ENCODE measurements at regions not wholly inside any gene's neighbourhood (a gene's known extent, or its start where the extent isn't known, plus 50 kb on each side); places are given as distances from the start of the nearest gene placed in this dataset.
"Not testable (repeated sequence)": the region's sequence is repeated elsewhere in the genome, so short reads cannot be mapped to it uniquely, and the experiment has no call there.

DNA sequence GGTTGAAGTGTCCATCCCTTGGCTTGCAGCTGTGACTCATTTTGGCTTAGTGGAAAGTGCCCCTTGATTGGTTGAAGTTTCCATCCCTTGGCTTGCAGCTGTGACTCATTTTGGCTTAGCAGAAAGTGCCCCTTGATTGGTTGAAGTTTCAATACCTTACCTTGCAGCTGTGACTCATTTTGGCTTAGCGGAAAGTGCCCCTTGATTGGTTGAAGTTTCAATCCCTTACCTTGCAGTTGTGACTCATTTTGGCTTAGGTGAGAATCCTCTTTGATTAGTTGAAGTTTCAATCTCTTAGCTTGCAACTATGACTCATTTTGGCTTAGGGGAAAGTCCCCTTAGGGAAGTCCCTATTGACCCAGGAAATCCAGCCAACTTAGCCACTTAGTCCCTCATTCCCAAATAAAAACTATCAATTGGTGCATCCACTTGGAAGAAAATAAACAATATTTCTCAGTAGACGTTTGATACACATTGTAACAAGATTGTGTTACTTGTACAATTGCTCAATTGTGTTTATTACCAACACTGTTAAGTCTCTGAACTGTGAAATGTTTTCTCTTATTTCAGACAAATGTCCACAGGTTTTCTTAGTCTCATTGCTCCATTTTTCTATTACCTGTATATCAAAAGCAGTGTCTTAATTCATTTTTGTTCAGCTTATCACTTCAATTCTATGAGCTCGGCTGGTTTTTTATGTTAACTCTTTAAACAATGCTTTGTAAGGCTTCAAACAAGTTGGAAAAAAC is 2308.8 kb upstream of the ACO1 start:
- DNase-seq: peak; percentile 18 to 40 (median 19)

DNA sequence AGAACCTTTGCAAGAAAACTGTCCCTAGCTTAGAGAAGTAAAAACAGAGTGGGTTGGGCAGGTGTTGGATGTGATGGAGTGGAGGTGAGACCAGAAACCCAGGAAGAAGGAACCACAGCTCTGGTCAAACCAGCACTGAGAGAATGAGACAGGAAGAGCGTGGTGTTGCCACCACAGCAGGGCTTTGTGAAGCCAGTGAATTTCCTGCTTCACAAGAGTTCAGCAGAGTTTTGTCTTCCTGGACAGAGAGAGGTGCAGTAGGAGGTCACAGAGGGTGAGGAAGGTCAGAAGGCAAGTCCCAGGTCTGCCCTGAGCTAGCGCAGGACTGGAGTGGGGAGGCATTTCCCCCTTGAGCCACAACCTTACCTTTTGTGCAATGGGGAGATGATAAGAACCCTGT is 2306.2 kb upstream of the ACO1 start:
- DNase-seq: no peak

DNA sequence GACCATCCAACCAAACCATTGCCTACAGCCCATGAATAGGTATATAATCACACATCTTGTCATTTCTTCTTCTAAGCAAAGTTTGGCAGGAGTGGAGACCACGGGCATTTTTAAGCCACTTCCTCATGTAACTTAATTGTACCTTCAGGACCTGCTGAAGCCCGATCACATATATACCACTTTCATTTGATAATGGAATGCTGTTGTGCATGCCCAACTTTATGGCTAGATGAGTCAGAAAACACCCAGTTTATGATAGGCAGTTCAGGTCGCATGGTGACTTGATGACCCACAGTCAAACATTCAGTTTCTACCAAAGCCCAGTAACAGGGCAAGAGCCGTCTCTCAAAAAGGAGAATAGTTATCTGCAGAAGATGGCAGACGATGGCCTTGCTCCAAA is 2295.0 kb upstream of the ACO1 start:
- no peak for DNase-seq

DNA sequence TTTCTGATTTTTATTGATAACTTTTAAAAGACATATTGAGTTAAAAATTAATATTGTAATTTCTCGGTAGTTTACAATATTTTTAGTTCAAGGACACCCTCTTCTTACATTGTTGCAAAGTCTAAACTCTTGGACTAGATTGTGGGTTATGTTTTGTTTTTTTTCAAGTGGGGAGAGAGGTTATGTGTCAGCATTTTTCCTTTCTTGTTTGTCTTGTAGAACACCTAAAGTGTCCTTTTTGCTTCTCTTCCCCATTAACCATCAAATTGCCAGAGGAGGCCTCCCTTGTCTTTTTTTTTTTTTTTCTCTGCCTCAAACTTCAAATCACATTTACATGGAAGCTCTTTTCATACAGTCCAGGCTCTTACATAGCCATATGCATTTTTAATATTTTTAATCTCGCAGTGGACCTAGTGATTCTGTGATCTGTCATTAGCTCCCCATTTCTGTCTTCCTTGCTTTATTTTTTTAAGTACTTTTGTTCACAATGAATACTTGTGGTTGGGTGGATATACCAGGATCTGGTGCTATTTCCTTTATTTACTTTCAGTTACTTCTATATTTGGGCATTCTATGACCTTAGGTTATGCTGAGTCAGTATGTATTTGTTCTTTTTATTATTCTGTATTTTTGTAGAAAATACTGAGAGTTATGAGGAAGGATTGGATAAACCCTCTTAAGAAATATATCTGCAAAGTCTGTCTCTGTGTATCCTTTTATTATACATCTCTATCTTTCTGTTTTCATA is 2280.6 kb upstream of the ACO1 start:
- no peak for DNase-seq

DNA sequence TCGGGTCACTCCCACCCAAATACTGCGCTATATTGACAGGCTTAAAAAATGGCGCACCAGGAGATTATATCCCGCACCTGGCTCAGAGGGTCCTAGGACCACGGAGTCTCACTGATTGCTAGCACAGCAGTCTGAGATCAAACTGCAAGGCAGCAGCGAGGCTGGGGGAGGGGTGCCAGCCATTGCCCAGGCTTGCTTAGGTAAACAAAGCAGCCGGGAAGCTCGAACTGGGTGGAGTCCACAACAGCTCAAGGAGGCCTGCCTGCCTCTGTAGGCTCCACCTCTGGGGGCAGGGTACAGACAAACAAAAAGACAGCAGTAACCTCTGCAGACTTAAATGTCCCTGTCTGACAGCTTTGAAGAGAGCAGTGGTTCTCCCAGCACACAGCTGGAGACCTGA is 2277.3 kb upstream of the ACO1 start:
- DNase-seq: not testable (repeated sequence)

DNA sequence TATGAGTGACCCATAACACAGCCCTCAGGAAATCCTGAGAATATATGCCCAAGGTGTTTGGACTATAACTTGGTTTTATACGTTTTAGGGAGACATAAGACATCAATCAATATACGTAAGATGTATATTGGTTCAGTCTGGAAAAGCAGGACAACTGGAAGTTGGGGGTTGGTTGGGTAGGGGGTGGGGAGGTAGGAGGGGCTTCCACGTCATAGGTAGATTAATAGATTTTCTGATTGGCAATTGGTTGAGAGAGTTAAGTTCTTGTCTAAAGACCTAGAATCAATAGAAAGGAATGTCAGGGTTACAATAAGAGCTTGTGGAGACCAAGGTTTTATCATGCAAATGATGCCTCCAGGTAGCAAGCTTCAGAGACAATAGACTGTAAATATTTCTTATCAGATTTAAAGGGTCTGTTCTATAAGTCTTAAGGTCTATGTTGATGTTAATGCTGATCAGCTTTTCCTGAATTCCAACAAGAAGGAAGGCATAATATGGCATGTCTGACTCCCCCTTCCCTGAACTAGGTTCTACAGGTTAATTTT is 2267.7 kb upstream of the ACO1 start:
- no peak for DNase-seq

DNA sequence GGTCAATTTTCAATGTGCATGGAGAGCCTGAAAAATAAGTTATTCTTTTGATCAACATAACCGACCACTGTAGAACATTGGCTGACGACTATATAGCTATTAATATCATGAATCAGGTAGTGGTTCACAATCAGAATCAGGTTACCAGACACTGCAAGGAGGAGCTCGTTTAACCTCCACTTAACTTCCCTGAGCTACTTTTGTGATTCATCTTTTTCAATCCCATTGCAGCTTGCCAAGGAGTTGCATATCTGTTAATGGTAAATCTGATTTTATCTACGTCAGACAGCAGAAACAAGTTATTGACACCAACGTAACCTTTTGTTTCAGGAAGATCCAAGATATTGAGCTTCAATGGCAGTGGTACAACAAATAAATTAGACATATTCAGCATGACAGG is 2263.8 kb upstream of the ACO1 start:
- DNase-seq: no peak

DNA sequence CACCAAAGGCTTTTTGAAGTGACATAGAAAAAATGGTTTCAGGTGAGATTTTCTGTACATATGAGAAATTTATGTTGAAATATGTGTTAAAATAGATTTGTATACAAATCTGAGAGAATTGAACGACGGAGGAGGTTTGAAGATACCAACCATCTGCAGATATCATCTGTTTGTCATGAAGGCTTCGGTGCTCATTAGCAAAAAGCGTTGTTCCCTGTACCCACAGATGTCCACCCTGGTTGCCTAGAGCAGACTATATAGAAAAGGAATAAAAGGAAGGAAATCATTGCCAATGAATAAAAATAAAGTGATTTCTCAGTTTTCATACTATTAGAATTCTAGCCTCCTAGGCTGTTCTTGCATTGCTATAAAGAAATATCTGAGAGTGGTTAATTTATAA is 2262.8 kb upstream of the ACO1 start:
- DNase-seq: no peak

DNA sequence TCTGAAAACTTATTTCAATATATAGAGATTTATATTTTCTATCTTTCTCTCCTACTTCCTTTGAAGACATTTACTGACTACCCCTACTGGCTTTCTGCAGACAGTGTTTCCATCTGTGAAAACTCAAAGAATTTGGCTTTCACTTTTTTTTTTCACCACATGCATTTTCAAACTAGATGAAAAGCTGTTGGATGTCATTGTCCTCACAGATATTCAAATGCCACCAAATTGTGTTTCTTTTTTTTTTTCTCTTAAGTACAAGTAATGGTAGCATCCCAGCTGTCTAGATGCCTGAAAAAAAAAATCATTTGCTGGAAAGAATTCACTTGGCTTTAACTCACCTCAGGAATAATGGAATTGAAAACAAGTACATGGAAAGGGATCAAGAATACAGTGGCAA is 2258.6 kb upstream of the ACO1 start:
- DNase-seq: no peak

DNA sequence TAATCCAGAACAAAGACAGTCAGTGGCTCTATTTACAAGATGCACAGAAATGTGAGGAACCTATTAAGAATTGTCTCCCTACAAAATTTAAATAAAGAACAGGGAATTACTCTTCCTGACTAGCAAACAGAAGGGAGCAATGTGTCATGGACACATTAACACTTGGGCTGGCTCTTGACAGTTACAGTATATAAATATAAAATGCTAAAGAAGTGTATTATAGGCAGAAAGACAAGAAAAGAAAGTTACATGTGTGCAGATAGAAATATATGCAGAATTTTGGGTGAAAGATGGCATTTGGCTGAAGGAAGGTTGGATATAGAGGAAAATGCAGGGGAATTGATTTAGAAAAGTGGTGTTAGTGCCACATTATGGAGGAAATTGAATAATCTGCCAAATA is 2257.1 kb upstream of the ACO1 start:
- DNase-seq: no peak

- DNase-seq: no peak
Measured at GRCh38 chr9:30140407-30140806, 2244.0 kb upstream of the ACO1 start.

- no peak for DNase-seq
Measured at GRCh38 chr9:30160570-30160969, 2223.9 kb upstream of the ACO1 start.

DNA sequence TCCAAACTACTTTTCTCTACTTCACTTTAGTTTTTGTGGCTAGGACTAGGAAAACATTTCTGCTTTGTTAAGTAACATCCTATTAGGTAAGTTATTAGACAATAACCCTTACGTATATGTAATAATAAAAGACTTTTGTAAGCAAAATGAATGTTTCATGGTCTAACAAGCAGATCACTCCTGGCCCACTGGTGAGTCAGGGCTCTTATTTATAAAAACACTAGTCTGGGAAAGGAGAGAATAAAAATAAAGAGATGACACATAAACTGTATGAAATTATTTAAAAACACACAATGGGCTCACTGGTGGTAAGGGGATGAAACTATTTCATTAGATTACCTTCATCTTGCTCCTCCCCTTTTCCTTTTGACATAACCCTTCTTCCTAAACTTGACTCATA is 2212.2 kb upstream of the ACO1 start:
- DNase-seq: no peak

DNA sequence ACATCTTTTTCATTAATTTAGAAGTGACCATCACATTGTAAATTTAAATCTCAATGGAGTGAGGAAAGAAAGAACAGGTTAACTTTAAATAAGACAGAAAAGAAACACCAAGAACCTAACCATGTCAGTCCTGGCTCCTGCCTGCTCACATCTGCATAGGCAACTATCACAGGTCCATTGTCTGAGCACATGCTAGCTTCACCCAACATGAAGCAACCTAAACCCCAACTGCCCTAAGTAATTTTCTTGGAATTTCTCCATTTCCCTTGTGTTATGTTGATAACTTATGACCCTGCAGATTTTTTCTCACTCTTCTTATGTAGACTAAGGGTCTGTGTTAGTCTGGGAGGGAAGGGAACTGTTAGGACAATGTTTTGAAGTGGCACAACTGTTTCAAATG is 2205.8 kb upstream of the ACO1 start:
- DNase-seq: no peak

GRCh38 chr9:30193421-30193820 is 2191.0 kb upstream of the ACO1 start:
- DNase-seq: no peak

GRCh38 chr9:30196941-30197340 is 2187.5 kb upstream of the ACO1 start:
- DNase-seq: no peak

- DNase-seq: no peak
Measured at GRCh38 chr9:30197453-30197852, 2187.0 kb upstream of the ACO1 start.

DNA sequence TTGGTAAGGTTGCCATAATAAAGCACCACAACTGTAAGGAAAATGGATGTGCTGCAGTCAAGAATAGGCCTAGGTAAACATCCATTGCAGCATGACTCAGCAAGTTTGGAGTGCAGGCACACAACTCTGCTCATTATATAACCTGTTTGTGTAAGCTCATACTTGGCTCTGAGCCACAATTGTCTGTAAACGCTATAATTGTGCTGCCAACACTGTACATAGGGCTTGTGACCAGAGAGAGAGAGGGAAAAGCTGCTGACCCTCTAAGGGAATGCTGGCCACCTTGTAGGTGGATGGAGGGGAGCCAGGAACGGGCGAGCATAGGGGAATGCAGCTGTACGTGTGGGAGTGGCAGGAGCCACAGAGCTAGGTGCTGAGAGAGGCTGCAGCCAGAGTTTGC is 2186.5 kb upstream of the ACO1 start:
- no peak for DNase-seq

DNA sequence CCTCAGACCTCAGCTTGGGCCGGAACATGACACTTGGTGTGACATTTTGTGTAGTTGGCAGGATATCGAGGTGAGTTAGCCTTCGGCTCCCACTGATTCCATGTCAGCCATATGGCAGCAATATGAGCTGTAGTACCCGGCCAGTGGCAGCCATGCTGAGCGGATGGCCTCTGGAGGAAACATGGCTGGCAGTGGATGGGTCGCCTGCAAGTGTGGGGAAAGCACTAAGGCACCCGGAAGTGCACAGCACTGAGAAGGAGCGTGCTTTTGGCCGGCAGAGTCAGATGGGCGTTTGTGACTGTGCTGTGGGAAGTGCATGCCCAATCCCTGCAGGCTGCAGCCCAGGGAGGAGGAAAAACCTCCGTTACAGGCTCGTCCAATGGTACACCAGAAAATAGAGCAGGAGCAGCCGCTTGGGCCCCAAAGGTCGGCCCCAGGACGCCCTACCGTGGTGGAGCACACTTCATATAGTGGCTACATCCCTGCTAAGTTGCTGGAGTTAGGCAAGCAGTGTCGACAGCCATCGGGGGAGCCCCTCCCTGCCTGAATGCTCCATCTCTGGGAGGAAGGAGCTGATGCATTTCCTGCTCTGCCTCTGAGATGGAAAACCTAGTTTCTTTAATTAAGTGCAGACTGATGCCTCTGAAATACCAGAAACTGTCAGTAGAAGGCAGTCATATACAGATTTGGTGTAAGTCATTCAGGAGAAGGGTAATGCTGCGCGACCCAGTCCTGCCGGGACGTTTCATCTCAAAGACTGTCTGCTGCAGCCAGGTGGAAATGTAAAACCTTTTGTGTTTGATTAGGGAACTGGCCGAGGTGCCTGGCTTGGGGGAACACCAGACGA is 2185.8 kb upstream of the ACO1 start:
- no peak for DNase-seq

DNA sequence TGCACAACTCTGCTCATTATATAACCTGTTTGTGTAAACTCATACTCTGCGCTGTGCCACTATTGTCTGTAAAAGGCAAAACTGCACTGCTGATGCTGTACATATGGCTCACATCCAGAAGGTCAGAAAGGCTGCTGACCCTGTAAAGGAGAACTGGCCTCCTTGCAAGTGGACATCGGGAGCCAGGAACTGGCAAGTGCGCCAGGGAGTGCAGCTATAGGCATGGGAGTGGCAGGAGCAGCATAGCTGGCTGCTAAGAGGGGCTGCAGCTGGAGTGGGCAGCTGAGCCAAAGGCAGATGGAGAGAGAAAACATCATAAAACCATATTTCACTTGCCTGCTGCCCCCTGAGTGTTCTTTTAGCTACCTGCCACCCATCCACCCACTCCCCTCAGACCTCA is 2183.4 kb upstream of the ACO1 start:
- DNase-seq: no peak

DNA sequence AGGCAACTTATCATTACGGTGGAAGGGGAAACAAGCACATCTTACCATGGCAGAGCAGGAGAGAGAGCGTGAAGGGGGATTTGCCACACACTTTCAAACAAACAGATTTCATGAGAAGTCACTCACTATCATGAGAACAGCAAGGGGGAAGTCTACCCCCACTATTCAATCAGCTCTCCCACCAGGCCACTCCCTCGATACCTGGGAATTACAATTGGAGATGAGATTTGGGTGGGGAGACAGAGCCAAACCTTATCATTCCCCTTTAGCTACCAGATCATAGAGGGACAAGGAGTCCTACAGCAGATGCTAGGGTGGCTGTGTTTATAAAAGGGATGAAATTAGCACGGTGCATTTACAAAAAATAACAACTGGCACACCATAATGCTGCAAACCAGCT is 2149.4 kb upstream of the ACO1 start:
- DNase-seq: no peak

GRCh38 chr9:30235564-30235963 is 2148.9 kb upstream of the ACO1 start:
- DNase-seq: no peak

GRCh38 chr9:30239878-30240277 is 2144.6 kb upstream of the ACO1 start:
- DNase-seq: no peak

DNA sequence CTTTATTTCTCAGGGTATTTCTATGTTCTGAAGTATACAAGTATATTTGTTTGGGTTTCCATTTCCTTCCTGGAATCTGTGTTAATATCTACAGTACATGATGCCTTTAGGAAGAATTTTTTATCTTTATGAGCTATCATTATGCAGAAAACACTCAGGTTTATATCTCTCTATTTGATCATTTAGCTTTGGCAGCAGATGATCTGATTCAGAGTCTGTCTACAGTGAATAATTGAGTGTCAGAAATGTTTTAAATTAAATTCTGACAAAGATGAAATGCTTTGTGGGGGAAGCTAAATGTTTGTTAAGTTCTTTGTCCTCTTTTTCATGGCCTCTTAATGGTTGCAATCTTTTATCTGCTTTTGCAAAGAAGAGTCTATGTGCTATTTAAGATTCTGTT is 2141.0 kb upstream of the ACO1 start:
- DNase-seq: no peak

Data from suppressor macrophage treated with lipopolysaccharide for 1 hour (primary cell).